ENCODE measurements at regions not wholly inside any gene's neighbourhood (a gene's known extent, or its start where the extent isn't known, plus 50 kb on each side); places are given as distances from the start of the nearest gene placed in this dataset.
A peak's percentile ranks its signal among the peaks of the same experiment; 100 is the strongest.

GRCh38 chr2:221335219-221335752, 236.8 kb downstream of the EPHA4 start:
- DNase-seq (ENCODE audit: insufficient read length, low spot score) (no peak), FAIRE-seq (no peak)

GRCh38 chr2:221336967-221337366, 235.1 kb downstream of the EPHA4 start:
- TF ChIP-seq POLR2A (IDR thresholded peaks at IDR 0.05; ENCODE audit: low read depth, low read length) (no peak), TAF1 (IDR thresholded peaks at IDR 0.05; ENCODE audit: low read depth, low read length) (no peak)
- DNase-seq (ENCODE audit: insufficient read length, low spot score) (no peak), FAIRE-seq (no peak)

More at GRCh38 chr2:221335219-221335752, 236.8 kb downstream of the EPHA4 start:
- TF ChIP-seq POU2F2 (IDR thresholded peaks at IDR 0.05; ENCODE audit: low read depth, low read length) (no peak), TAF1 (IDR thresholded peaks at IDR 0.05; ENCODE audit: low read depth, low read length) (no peak), POLR2AphosphoS5 (IDR thresholded peaks at IDR 0.05; ENCODE audit: low read depth, low read length) (no peak), SPI1 (IDR thresholded peaks at IDR 0.05; ENCODE audit: low read depth, low read length) (no peak), POLR2A (IDR thresholded peaks at IDR 0.05; ENCODE audit: low read depth, low read length) (no peak), PAX5 (IDR thresholded peaks at IDR 0.05; ENCODE audit: insufficient read depth, low read length, severe bottlenecking) (no peak)

GRCh38 chr2:221337957-221338685, 234.0 kb downstream of the EPHA4 start:
- TF ChIP-seq POLR2AphosphoS5 (IDR thresholded peaks at IDR 0.05; ENCODE audit: low read depth, low read length), result no peak
- TF ChIP-seq POU2F2 (IDR thresholded peaks at IDR 0.05; ENCODE audit: low read depth, low read length), result no peak
- TF ChIP-seq PAX5 (IDR thresholded peaks at IDR 0.05; ENCODE audit: insufficient read depth, low read length, severe bottlenecking), result no peak
- FAIRE-seq (no peak), DNase-seq (ENCODE audit: insufficient read length, low spot score) (no peak)

GRCh38 chr2:221342388-221342787, 229.7 kb downstream of the EPHA4 start:
- FAIRE-seq (no peak), DNase-seq (ENCODE audit: insufficient read length, low spot score) (no peak)
- TF ChIP-seq PAX5 (IDR thresholded peaks at IDR 0.05; ENCODE audit: insufficient read depth, low read length, severe bottlenecking) (no peak), POLR2A (IDR thresholded peaks at IDR 0.05; ENCODE audit: low read depth, low read length) (no peak), SPI1 (IDR thresholded peaks at IDR 0.05; ENCODE audit: low read depth, low read length) (no peak), POU2F2 (IDR thresholded peaks at IDR 0.05; ENCODE audit: low read depth, low read length) (no peak), TAF1 (IDR thresholded peaks at IDR 0.05; ENCODE audit: low read depth, low read length) (no peak), POLR2AphosphoS5 (IDR thresholded peaks at IDR 0.05; ENCODE audit: low read depth, low read length) (no peak)

GRCh38 chr2:221343524-221343923, 228.6 kb downstream of the EPHA4 start:
- no peak for FAIRE-seq
- TF ChIP-seq SPI1 (IDR thresholded peaks at IDR 0.05; ENCODE audit: low read depth, low read length) (peak; percentile 61; the same call in 1 of the 2 replicates), POLR2AphosphoS5 (IDR thresholded peaks at IDR 0.05; ENCODE audit: low read depth, low read length) (no peak), POLR2A (IDR thresholded peaks at IDR 0.05; ENCODE audit: low read depth, low read length) (no peak), TAF1 (IDR thresholded peaks at IDR 0.05; ENCODE audit: low read depth, low read length) (no peak), PAX5 (IDR thresholded peaks at IDR 0.05; ENCODE audit: insufficient read depth, low read length, severe bottlenecking) (no peak), POU2F2 (IDR thresholded peaks at IDR 0.05; ENCODE audit: low read depth, low read length) (no peak)
- no peak for DNase-seq (ENCODE audit: insufficient read length, low spot score)

GRCh38 chr2:221345516-221345915, 226.6 kb downstream of the EPHA4 start:
- no peak for FAIRE-seq
- no peak for TF ChIP-seq SPI1 (IDR thresholded peaks at IDR 0.05; ENCODE audit: low read depth, low read length)
- no peak for TF ChIP-seq POLR2AphosphoS5 (IDR thresholded peaks at IDR 0.05; ENCODE audit: low read depth, low read length)
- TF ChIP-seq TAF1 (IDR thresholded peaks at IDR 0.05; ENCODE audit: low read depth, low read length), result no peak
- TF ChIP-seq POLR2A (IDR thresholded peaks at IDR 0.05; ENCODE audit: low read depth, low read length), result no peak
- no peak for TF ChIP-seq PAX5 (IDR thresholded peaks at IDR 0.05; ENCODE audit: insufficient read depth, low read length, severe bottlenecking)
- no peak for DNase-seq (ENCODE audit: insufficient read length, low spot score)

GRCh38 chr2:221346411-221346810, 225.7 kb downstream of the EPHA4 start:
- TF ChIP-seq SPI1 (IDR thresholded peaks at IDR 0.05; ENCODE audit: low read depth, low read length) (no peak), TAF1 (IDR thresholded peaks at IDR 0.05; ENCODE audit: low read depth, low read length) (no peak), PAX5 (IDR thresholded peaks at IDR 0.05; ENCODE audit: insufficient read depth, low read length, severe bottlenecking) (no peak), POLR2AphosphoS5 (IDR thresholded peaks at IDR 0.05; ENCODE audit: low read depth, low read length) (no peak), POLR2A (IDR thresholded peaks at IDR 0.05; ENCODE audit: low read depth, low read length) (no peak), POU2F2 (IDR thresholded peaks at IDR 0.05; ENCODE audit: low read depth, low read length) (no peak)
- no peak for DNase-seq (ENCODE audit: insufficient read length, low spot score)
- FAIRE-seq, result no peak

GRCh38 chr2:221347471-221347870, 224.6 kb downstream of the EPHA4 start:
- DNase-seq (ENCODE audit: insufficient read length, low spot score) (no peak), FAIRE-seq (no peak)
- no peak for TF ChIP-seq POLR2A (IDR thresholded peaks at IDR 0.05; ENCODE audit: low read depth, low read length)
- TF ChIP-seq TAF1 (IDR thresholded peaks at IDR 0.05; ENCODE audit: low read depth, low read length), result no peak
- no peak for TF ChIP-seq POLR2AphosphoS5 (IDR thresholded peaks at IDR 0.05; ENCODE audit: low read depth, low read length)
- no peak for TF ChIP-seq POU2F2 (IDR thresholded peaks at IDR 0.05; ENCODE audit: low read depth, low read length)
- no peak for TF ChIP-seq SPI1 (IDR thresholded peaks at IDR 0.05; ENCODE audit: low read depth, low read length)
- TF ChIP-seq PAX5 (IDR thresholded peaks at IDR 0.05; ENCODE audit: insufficient read depth, low read length, severe bottlenecking), result no peak

GRCh38 chr2:221350616-221351015, 221.5 kb downstream of the EPHA4 start:
- FAIRE-seq (no peak), DNase-seq (ENCODE audit: insufficient read length, low spot score) (no peak)
- TF ChIP-seq TAF1 (IDR thresholded peaks at IDR 0.05; ENCODE audit: low read depth, low read length) (no peak), POLR2A (IDR thresholded peaks at IDR 0.05; ENCODE audit: low read depth, low read length) (no peak), POU2F2 (IDR thresholded peaks at IDR 0.05; ENCODE audit: low read depth, low read length) (no peak), PAX5 (IDR thresholded peaks at IDR 0.05; ENCODE audit: insufficient read depth, low read length, severe bottlenecking) (no peak), SPI1 (IDR thresholded peaks at IDR 0.05; ENCODE audit: low read depth, low read length) (no peak), POLR2AphosphoS5 (IDR thresholded peaks at IDR 0.05; ENCODE audit: low read depth, low read length) (no peak)

- FAIRE-seq (no peak), DNase-seq (ENCODE audit: insufficient read length, low spot score) (no peak)
- TF ChIP-seq SPI1 (IDR thresholded peaks at IDR 0.05; ENCODE audit: low read depth, low read length) (no peak), TAF1 (IDR thresholded peaks at IDR 0.05; ENCODE audit: low read depth, low read length) (no peak), POLR2AphosphoS5 (IDR thresholded peaks at IDR 0.05; ENCODE audit: low read depth, low read length) (no peak), POU2F2 (IDR thresholded peaks at IDR 0.05; ENCODE audit: low read depth, low read length) (no peak), PAX5 (IDR thresholded peaks at IDR 0.05; ENCODE audit: insufficient read depth, low read length, severe bottlenecking) (no peak)
Observed at GRCh38 chr2:221353201-221353600, 218.9 kb downstream of the EPHA4 start.
